NCI-H2196 treated with DMSO at 0.1 percent for 48 hours (cell line): ENCODE measurements at regions not wholly inside any gene's neighbourhood (a gene's known extent, or its start where the extent isn't known, plus 50 kb on each side); places are given as distances from the start of the nearest gene placed in this dataset.

Experiments used
- DNase-seq: peaks from one replicate; lab custom pipeline; 2025; ENCODE audit not compliant: unreplicated experiment; lab: John Stamatoyannopoulos, UW

DNA sequence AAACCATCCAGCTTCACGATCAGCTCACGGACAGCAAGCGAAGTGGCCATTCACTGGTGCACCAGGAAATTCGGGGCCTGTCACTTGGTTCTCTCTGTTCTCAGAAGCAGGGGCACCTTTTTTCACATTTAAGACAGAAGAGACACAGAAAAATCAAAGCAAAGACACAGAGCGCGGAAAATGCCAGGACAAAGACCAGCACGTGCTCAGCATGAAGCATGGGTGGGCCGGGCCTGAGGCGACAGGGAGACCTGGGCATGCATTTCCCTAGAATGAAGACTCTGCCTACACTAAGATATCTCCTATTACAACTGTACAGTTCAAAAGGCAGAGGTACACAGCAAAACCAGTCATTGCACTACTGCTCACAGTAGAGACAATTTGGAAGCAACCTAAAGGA is 117.4 kb upstream of the ID2 start:
- DNase-seq, result no peak

DNA sequence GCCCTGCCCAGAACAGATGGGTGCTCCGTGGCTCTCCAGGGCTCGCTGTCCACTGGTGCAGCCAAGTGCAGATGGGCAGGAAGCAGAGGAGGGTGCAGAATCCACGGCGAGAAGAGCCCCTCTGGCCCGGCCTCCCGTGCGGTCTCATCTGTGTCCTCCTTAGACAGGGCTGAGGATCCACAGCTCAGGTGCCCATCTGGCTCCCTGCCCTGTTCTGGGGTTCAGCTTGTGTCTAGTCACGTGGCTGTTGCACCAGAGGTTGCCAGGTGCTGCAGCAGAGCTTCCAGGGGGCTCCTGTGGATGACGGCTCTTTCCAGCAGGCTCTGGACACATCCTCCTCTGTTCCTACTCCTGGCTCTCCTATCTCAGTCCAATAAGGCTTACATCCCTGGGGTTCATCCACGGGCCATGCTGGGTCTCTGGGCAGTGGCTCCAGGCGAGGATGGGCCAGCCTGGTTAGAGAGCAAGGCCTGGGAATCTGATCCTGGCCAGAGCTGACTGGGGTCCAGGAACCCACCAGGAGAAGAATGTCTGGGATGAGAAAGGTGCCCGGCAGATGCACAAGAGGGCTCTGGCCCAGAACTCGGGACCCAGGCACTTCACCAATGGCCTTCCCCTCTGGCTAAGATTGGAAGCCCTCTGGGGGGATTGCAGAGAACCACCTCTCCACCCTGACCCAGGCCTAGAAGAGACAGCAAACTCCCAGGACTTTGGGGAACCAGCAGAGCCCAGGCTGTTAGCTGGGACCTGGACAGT is 116.3 kb upstream of the ID2 start:
- DNase-seq, result no peak

DNA sequence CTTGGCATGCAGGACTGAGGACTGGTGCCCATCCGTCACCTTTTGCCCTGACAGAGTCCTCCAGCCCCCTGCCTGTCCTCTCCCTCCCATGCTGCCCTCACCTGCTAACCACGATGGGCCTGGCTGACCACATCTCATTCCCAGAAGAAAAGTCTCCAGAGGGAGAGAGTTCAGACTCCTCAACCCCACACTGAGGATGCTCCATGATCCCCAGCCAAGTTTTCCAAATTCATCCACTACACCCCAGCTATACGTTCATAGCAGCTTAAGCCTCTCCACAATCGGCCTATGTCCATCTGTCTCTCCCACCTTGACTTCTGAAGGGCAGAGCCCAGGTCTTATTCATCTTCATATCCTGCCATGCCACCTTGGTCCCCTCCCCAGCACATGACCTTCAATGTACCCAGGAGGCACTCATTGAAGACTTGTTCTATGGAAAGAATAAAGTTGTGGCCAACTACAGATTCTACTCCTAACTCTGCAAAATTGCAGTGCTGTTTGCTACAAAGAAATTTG is 115.6 kb upstream of the ID2 start:
- DNase-seq, result no peak

DNA sequence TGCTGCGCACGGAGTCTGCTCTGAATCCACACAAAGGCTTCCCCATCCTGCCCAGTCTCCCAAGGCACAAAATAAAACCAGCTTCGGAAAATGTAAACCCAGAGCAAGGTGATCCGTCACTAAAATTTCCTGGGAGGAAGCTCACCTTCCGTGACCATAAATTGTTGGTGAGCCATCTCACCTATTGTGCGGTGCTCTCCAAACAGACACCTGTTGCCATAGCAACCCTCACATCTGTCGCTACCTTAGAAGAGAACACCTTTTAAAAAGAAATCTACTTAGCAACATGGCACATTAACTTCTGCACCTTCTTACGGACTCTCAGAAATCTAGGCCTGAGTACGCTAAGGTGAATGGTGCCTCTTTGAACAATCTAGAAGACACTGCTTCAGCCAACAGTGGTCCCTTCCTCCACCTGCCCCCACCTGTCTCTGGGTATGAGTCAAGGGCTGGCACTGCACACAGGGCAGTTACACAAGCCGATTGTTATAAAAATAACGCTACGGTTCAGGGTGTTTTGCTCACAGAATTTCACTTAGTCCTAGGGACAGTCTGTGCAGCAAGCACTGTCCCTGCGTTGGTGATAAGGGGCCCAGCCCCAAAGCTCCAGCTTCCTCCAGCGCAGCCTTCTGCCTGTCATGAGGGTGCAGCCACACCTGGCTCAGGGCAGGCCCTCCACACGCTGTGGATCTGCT is 114.9 kb upstream of the ID2 start:
- peak; percentile 67 for DNase-seq

DNA sequence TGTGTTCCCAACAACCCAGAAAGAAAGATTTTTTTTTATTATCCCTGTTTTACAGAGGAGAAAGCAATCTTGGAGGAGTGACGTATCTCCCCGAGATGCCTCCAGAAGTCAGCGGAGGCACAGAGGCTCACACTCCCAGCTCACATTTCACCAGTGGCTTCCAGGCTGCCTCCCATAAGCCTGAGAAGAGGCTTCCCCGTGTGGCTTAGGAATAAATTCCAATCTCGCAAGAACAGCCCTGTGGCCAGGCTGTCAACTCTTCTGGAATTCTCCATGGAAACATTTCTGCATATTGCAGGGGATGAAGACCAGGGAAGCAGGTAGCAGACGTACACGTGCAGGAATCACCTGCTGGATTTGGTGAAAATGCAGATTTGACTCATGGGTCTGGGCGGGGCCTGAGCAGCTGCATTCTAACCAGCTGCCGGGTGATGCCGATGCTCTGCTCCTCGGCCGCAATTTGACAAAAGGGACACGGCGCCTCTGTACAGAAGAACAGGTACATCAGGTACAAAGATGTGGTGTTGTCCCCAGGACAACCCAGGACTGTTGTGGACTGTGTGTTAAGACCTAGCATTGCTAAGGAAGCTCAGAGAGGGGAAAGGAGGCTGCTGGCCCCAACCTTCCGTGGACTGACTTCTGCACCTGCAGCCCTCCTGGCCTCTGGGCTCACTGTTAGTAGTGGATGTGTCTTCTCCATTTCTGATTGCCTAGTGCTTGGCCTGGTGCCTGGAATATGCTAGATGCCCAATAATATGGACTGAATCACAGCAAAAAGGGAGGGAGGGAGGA is 114.2 kb upstream of the ID2 start:
- DNase-seq, result no peak

DNA sequence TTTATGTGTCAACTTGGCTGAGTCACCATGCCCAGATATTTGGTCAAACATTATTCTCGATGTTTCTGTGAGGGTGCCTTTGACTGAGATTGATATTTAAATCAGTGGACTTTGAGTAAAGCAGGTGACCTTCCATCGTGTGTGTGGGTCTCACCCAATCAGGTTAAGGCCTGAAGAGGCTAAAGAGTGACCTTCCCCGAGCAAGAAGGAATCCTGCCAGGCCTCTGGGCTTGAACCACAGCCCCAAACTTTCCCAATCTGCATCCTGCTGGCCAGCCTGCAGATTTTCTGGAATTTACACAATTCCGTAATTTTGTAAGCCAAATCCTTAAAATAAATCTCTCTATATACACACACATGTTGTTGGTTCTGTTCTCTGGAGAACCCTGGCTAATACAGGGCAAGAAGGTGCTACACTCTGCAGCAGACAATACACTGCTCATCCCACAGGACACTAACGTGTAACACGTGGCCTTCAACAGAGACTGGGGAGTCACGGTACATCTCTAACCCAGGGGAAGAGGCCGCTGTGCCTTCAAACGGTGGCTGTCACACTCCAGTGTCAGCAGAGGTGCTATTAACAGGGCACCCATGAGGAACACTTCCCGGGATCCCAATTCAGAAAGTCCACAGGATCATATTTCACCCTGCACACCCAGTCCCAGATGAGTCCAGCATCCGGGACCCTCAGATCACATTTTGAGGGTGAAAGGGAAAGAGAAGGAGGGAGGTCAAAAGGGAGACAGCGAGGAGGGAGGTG is 113.1 kb upstream of the ID2 start:
- DNase-seq, result no peak

DNA sequence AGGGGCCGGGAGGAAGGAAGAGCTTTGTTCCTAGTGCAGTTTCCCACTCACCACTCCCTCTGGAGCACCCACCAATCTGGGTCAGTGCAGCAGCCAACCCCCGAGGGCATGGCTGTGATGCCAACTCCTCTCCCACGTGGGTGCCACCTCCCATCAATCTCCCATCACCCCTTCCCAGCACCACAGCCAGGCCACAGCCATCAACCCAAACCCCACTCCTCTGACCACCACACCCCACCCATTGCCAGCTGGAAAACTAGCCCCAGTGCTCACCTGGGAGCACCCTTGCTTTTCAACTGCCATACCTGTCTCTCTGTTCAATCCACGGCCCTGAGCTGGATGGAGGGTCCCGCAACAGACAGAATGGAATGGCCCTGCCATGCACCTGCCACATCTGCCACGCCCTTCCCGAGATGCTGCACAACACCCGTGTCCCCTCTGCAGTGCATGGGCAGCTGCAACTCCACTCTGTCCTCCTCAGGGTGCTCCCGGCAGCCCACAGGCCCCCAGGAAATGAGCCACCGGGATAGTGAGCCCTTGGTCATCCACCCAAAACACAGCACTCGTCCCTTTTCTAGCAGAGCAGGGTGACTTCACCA is 112.4 kb upstream of the ID2 start:
- no peak for DNase-seq

DNA sequence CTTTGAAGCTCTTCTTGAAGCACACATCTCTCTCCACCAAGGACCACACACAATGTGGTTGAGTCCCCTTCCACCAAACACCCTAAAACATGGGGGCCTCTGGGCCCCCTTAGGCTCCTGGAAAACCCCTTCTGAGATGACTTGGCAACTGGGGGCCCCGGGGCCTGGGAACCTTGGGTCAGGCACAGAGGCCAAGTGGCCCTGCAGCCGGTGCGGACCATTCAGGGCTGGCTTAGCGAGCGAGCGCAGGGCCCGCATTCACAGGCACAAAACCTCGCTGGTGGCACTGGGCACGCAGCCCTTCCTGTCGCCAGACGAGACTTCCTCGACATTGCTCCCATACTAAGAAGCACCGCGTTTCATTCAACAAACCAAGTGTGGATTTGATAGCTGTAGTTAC is 111.2 kb upstream of the ID2 start:
- DNase-seq, result no peak

DNA sequence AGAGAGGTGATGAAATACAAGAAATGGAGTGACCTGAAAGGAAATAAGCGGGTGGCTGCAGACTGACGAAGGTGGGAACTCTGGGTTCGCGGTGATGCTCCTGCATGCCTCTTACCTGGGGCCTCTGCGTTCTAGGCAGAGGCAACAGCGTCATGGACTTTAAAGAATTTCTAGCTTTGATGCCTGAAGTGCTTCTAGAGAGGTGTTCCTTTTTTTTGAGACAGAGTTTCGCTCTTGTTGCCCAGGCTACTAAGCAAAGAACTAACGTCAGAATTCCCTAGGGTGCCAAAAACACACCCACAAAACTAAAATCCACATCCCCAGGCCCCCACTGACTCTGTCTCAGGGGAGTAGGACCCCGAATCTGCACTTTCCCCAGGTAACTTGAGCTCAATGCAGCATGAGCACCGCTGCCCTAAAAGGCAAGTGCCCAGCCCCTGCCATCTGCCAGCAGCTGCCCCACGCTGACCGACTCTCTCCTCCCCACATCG is 110.5 kb upstream of the ID2 start:
- no peak for DNase-seq

DNA sequence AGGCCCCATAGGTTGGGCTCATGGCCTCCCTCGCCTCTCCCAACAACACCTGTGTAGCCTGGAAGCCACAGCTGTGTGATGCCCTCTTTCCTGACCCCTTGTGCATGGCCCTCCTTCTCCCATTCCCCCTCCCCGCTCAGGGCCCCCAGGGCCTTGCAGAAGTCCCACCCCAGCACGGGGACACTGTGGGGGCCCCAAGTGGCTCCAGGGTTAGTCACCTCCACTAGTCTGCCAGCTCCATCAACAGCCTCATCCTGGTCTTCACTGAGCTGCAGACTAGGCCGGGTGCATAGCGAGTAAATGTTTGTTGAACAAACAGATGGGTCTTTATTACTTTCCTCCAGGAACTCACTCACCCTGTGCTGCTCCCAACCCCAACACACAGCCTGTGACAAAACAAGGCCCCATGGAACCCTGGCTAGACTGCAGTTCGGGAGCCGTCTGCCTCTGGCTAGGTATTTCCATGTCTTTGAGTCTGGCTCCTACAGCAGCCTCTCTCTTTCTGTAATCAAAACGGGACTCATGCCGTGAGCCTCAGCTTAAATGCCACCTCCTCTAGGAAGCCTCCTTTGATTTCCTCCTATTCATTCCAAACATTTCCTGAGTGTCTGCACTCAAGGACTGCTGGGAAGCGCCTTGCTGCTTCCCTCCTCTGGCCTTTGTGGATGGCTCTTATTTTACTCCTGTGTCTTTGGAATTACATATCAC is 109.9 kb upstream of the ID2 start:
- DNase-seq, result no peak

DNA sequence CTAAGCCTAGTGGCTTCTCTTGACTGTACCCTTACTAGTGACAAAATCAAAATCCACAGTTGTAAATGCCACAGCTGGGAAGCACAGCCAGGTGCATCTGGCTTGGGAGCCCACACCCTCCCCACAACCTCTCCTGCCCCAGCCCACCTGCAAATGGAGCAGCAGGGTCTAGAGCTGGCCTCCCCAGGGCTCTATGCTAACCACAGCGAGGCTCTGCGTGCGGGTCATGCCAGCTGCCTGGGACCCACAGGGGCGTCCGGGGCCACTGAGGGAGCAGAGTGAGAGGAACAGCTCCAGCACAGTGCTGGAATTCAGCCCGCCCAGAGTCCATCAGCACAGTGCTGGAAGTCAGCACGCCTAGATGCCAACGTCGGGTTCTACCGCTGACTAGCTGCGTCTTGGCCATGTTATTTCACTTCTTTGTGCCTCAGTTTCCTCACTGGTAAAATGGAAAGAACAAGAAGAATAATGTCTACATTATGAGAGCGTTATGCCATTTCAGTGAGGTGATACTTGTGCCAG is 109.1 kb upstream of the ID2 start:
- DNase-seq, result no peak

DNA sequence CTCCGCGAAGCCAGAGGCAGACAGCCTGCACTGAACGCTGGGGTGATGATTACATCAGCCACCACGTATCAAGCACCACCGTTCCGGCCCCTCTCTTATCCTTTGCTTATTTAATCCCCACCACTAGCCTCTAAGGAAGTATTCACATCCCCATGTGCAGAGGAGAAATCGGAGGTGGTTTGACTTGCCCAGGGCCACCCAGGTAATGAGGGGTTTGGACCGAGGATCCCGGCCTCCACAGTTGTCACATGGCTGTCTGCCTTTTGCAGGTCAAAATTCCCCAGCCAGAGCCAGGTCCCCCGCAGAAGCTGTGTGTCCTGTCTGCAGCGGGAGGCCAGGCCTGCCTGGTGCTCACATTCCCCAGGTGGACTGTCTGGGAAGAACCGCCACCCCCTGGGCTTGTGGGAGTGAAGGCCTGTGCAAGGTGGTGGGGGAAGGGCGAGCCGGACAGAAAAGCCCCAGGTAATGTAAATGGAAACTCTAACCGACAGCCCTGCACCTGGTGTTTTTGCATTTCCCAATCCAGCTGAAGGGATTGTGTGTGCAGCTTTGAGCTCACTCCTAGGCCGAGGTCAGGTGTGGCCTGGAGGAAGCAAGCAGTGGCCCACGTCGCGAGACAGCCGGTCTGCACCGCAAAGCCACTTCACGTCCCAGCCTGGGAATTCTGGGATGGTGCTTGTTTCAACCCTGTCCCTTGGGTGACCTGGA is 108.5 kb upstream of the ID2 start:
- peak; percentile 88 for DNase-seq

DNA sequence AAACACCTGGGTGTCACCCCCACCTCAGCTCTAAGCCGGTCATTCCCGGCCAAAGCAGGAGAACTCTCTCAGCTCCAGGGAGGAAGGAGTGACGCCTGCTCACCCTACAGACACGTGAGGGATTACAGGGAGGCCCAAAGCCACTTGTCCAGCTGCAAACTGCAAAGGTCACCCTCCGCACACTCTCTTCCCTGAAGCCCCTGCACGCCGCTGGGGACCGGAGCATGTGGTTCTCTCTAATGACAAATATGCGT is 108.0 kb upstream of the ID2 start:
- no peak for DNase-seq

DNA sequence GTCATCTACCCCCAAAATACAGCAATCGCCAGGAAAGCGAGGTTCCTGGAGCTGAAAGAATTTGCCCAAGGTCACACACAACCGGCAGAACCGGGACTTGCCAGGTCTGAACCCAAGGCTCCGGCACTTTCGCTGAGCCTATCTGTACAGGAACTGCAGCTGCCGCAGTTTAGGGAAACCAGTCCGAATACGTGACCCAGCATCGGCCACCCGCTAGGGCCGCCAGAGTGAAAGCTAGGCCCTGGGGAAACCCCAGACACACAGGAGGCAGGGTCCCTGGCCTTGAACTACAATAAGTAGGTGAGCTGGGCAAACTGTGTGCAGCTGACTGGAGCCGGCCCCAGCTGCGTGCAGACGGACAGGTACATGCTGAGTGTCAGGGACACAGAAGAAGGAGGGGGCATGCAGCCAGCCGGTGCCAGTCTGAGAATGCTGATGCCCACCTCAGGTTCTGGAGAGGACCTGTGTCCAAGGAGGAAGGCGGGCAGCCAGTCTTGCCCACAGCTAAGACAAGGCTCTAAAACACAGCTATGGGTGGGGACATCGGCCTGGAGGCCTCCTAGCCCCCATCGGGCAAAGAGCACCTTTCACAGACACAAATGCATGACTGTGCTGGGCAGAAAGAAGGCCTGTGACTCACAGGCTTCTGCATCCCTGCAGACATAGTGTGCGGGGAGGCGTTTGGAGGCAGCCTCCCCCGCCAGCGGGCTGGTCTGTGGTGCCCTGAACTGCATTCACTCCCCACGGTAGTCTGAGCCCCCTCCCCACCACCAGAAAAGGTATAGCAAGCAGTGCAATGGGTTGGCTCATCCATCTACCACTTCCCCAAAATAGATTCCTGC is 107.4 kb upstream of the ID2 start:
- no peak for DNase-seq

DNA sequence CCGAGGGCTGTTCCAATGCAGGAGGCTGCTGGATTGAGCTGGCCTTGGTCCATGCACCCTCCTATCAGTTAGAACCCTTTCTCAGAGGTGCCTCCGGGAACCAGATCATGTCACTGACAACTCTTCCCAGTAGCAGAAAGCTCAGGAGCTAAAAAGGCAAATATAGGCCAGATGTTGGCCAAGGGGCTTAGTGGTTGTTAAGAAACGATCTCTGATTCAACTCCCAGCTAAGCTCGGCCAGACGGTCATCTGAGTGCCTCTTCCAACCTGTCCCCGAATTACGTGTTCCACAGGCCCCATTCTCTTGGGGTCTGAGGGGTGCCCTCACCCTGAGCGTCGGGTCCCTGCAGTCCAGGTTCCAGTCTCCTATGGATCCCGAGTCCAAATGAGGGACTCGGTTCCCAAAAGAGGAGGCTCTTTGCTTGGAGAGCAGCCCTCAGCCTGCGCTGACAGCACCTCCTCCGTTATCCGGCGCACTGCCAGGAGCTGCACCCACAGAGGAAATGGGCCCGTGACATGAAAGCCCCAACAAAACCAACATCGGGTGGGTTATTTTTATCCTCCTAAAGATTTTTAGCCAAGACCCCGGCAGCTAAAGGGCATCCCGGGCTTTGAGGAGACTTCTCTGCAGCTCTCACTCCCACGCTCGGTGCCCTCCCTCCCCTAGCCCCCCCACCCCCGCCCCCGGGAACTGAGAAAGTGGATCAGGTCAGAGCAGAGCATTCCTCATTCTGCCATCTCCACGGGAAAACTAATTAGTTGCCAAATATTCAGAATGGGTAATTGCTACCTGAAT is 106.6 kb upstream of the ID2 start:
- no peak for DNase-seq

DNA sequence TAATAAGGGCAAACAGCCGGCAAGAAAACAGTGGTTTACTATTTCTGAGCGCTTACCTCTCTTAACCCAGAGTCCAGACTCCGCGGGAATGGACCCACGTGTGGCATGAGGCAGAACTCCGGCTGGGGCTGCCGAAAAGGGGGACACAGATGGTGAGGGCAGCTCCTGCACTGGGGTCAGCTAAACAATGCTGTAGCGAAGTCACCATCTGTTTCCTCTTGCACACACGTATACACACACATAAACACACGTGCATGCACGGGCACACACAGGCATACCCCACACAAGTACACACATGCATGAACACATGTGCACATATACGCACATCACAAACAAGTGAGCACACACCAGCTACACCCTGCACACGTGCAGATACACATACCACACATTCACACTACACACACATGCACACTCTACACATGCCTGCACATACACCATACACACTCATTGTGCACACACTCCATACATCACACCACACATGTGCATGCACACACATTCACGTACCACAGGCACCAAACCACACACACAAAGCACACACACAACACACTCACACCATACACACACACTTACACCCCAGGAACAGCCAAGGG is 105.9 kb upstream of the ID2 start:
- no peak for DNase-seq

DNA sequence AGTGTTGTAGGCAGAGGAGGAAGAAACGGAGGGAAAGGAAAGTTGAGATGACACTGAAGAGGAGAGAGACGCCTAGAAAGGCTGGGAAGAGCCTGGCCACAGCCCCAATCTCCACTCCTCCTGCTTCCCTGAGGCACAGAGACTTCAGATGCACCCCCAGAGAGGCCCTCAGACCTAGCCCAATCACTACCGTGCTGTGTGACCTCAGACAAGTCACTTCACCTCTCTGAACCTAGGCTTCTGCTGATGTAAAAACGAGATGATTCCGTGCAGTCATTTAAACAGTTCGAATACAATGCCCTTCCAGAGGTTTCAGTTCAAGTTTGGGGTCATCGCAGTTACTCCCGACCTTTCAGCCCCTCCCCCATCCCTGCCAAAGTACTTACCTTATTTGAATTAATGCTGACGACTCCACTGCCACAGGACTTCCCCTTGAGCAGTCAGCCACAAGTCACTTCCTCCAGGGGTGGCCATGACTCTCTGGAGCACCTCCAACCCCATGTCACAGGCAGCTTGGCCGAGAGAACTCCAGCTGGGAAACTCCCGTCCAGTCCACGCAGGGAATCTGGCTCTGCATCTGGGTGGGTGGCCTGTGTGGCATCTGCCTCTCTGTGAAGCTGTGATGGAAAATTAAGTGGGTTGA is 105.2 kb upstream of the ID2 start:
- no peak for DNase-seq
